NCI-H2227 (cell line): ENCODE measurements at regions not wholly inside any gene's neighbourhood (a gene's known extent, or its start where the extent isn't known, plus 50 kb on each side); places are given as distances from the start of the nearest gene placed in this dataset.
"Not testable (repeated sequence)": the region's sequence is repeated elsewhere in the genome, so short reads cannot be mapped to it uniquely, and the experiment has no call there.

ENCODE experiments used
- DNase-seq: peaks from one replicate; lab custom pipeline; 2025; ENCODE audit not compliant: unreplicated experiment; lab: John Stamatoyannopoulos, UW

GRCh38 chr13:81473366-81473899 lies 1132.5 kb upstream of the SPRY2 start:
- no peak for DNase-seq

- no peak for DNase-seq
These were observed 1117.2 kb upstream of the SPRY2 start for GRCh38 chr13:81458170-81458569.

GRCh38 chr13:81446441-81446840 lies 1105.5 kb upstream of the SPRY2 start:
- DNase-seq: no peak

- DNase-seq: no peak
These were observed 1102.0 kb upstream of the SPRY2 start for GRCh38 chr13:81442904-81443303.

- DNase-seq: no peak
These were observed 1084.4 kb upstream of the SPRY2 start for GRCh38 chr13:81425286-81425685.

GRCh38 chr13:81409284-81409683 lies 1068.4 kb upstream of the SPRY2 start:
- no peak for DNase-seq

GRCh38 chr13:81408647-81409046 lies 1067.7 kb upstream of the SPRY2 start:
- no peak for DNase-seq

GRCh38 chr13:81406639-81407292 lies 1065.8 kb upstream of the SPRY2 start:
- DNase-seq: no peak

GRCh38 chr13:81406022-81406421 lies 1065.1 kb upstream of the SPRY2 start:
- no peak for DNase-seq

- DNase-seq: no peak
These were observed 1055.3 kb upstream of the SPRY2 start for GRCh38 chr13:81396192-81396591.

- DNase-seq: no peak
These were observed 1054.4 kb upstream of the SPRY2 start for GRCh38 chr13:81395368-81395767.

GRCh38 chr13:81394640-81395039 lies 1053.7 kb upstream of the SPRY2 start:
- no peak for DNase-seq

GRCh38 chr13:81393721-81394120 lies 1052.8 kb upstream of the SPRY2 start:
- no peak for DNase-seq

- DNase-seq: no peak
These were observed 1052.2 kb upstream of the SPRY2 start for GRCh38 chr13:81393110-81393509.

- no peak for DNase-seq
These were observed 1047.5 kb upstream of the SPRY2 start for GRCh38 chr13:81388400-81388799.

- DNase-seq: no peak
These were observed 1042.5 kb upstream of the SPRY2 start for GRCh38 chr13:81383444-81383843.

- DNase-seq: no peak
These were observed 1041.3 kb upstream of the SPRY2 start for GRCh38 chr13:81382246-81382645.

GRCh38 chr13:81381560-81381959 lies 1040.6 kb upstream of the SPRY2 start:
- DNase-seq: no peak

- no peak for DNase-seq
These were observed 1038.3 kb upstream of the SPRY2 start for GRCh38 chr13:81379183-81379582.

GRCh38 chr13:81377921-81378320 lies 1037.0 kb upstream of the SPRY2 start:
- no peak for DNase-seq

- DNase-seq: no peak
These were observed 1034.8 kb upstream of the SPRY2 start for GRCh38 chr13:81375709-81376108.

GRCh38 chr13:81362711-81363110 lies 1021.8 kb upstream of the SPRY2 start:
- DNase-seq: not testable (repeated sequence)

GRCh38 chr13:81350056-81350455 lies 1009.1 kb upstream of the SPRY2 start:
- no peak for DNase-seq
